Mucosa of stomach (tissue), 1 donor: ENCODE measurements at regions not wholly inside any gene's neighbourhood (a gene's known extent, or its start where the extent isn't known, plus 50 kb on each side); places are given as distances from the start of the nearest gene placed in this dataset.

ENCODE experiments used
- H3K27me3 ChIP-seq: one replicate; pipeline ENCODE4 v1.7.0; 2013; ENCODE audit warnings: mild to moderate bottlenecking, low read length; ENCODE audit not compliant: control insufficient read depth, insufficient read depth
- H3K36me3 ChIP-seq: one replicate; pipeline ENCODE4 v1.7.0; 2013; ENCODE audit warnings: low read length; ENCODE audit not compliant: control insufficient read depth, insufficient read depth
- H3K4me1 ChIP-seq: one replicate; pipeline ENCODE4 v1.7.0; 2013; ENCODE audit warnings: mild to moderate bottlenecking, low read length; ENCODE audit not compliant: control insufficient read depth, insufficient read depth
- H3K4me3 ChIP-seq: one replicate; pipeline ENCODE4 v1.7.0; 2013; ENCODE audit warnings: low read length
- H3K9ac ChIP-seq: one replicate; pipeline ENCODE4 v1.7.0; 2013; ENCODE audit warnings: mild to moderate bottlenecking, low read length, moderate library complexity
- H3K9me3 ChIP-seq: one replicate; pipeline ENCODE4 v1.7.0; 2013; ENCODE audit warnings: mild to moderate bottlenecking, low read length, moderate library complexity; ENCODE audit not compliant: control insufficient read depth
- donor health status: Pancreatic carcinoma.

DNA sequence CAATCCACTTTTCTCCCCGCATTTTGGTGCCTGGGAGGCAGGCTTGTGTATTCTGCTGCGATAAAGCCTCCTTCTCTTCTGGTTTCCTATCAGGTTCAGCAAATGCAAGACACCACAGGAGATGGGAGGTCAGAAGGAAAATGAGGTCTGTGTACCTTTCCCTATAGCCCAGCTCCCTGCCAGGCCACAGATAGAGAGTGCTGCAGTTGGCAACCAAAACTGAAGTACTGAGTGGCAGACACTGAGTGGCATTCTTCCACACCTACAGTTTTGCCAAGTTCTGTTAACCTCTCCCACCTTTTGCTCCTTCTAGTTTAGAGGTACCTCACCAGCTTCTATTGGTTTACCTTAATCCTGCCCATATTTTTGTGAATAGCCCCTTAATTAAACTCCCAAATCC lies 948.4 kb downstream of the SORCS1 start:
- no peaks in the 10 kb centered on the region for H3K36me3 ChIP-seq
- H3K4me1 ChIP-seq, result no peaks in the 10 kb centered on the region
- no peak overlapping the region for H3K9ac ChIP-seq
- H3K27me3 ChIP-seq, result no peaks in the 10 kb centered on the region
- no peak overlapping the region for H3K4me3 ChIP-seq
- no peaks in the 10 kb centered on the region for H3K9me3 ChIP-seq

DNA sequence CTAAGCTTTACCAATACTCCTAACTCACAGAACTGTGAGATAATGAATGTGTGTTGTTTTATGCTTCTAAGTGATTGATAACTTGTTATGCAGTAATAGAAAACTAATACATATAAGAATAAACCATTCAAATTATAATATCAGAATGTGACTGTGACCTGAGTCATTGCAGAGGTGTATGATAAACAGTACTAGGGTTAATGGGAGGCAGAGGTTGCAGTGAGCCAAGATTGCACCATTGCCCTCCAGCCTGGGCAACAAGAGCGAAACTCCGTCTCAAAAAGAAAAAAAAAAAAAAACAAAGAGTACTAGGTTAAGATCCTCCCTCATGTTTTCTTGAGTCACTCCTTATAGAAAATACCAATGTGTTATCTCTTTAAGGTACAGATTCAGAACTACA lies 950.3 kb downstream of the SORCS1 start:
- H3K9me3 ChIP-seq, result no peaks in the 10 kb centered on the region
- no peak overlapping the region for H3K4me3 ChIP-seq
- no peak overlapping the region for H3K9ac ChIP-seq
- no peaks in the 10 kb centered on the region for H3K4me1 ChIP-seq
- no peaks in the 10 kb centered on the region for H3K27me3 ChIP-seq
- no peaks in the 10 kb centered on the region for H3K36me3 ChIP-seq

DNA sequence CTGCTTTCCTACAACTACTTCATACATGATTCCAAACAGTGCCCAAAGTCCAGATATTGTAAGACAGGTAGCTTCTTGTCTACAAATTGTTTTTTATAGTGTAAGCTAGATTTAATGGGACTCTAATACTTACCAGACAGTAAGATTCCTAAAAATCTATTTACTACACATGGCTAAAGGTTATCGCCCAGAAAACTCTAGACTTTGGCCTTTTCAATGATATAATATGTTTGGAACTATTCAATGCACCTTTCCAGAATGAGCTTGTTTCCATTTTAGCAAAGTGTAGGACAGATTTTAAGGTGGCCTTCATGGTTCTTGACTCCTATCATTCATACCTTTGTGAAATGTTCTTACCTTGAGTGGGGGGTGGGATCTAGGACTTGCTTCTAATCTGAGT lies 951.0 kb downstream of the SORCS1 start:
- no peaks in the 10 kb centered on the region for H3K9me3 ChIP-seq
- no peak overlapping the region for H3K4me3 ChIP-seq
- H3K27me3 ChIP-seq, result no peaks in the 10 kb centered on the region
- no peaks in the 10 kb centered on the region for H3K36me3 ChIP-seq
- H3K9ac ChIP-seq, result no peak overlapping the region
- no peaks in the 10 kb centered on the region for H3K4me1 ChIP-seq

DNA sequence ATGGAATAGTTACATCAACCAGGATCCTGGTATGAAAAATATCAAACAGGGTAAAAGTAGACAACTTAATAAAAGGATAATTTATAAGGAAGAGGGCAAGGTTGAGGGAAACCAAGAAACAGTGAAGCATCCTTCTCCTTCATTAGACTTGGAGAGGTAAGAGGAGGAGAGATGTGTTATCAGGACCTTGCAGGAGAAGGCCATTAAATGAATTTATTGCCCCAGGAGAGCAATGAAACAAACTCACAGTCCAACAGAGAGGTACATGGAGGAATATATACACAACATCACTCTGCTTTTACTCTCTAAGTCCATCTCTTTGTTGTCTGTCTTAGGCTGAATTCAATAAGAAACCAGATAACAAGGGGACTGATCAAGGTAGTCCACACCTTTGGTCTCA lies 966.2 kb downstream of the SORCS1 start:
- no peaks in the 10 kb centered on the region for H3K9me3 ChIP-seq
- no peak overlapping the region for H3K9ac ChIP-seq
- no peak overlapping the region for H3K4me3 ChIP-seq
- H3K36me3 ChIP-seq, result no peaks in the 10 kb centered on the region
- no peaks in the 10 kb centered on the region for H3K27me3 ChIP-seq
- no peaks in the 10 kb centered on the region for H3K4me1 ChIP-seq

DNA sequence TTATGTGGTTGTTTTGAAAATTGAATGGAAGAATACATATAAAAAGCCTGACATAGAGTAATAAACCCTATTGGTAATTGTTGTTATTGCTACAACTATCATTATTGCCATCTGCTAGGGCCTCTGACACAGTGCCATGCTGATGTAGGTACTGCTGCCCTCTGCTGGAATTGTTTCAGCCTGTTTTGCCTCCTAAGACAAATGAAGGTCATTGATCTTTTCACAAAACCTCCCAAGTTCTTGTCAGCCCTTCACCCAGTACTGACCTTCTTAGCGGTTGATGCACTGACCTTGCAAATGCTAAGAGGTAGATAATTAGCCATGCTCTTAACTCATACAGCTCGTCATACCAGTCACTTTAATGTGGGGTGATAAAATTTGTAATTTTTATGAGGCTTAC lies 975.2 kb downstream of the SORCS1 start:
- Histone ChIP-seq H3K27me3 (no peaks in the 10 kb centered on the region), H3K4me3 (no peak overlapping the region), H3K36me3 (no peaks in the 10 kb centered on the region), H3K4me1 (no peaks in the 10 kb centered on the region), H3K9me3 (no peaks in the 10 kb centered on the region), H3K9ac (no peak overlapping the region)

DNA sequence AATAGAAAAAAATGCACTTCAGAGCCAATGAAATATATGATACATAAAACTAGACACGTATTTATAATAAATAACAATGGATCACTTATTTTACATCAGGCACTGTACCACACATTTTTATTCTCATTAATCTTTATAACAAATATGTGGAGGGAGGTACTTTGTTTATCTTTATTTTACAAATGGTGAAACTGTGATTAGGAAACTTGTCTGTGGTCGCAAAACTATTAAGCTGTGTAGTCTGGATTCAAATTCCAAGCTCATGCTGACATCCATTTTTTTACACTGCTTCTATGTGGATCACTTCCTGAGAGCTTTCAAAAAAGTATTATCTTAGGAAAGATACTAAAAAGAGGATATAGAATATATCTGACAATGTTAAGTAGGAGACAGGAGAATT lies 978.6 kb downstream of the SORCS1 start:
- no peaks in the 10 kb centered on the region for H3K4me1 ChIP-seq
- H3K9me3 ChIP-seq, result no peaks in the 10 kb centered on the region
- H3K9ac ChIP-seq, result no peak overlapping the region
- H3K4me3 ChIP-seq, result no peak overlapping the region
- H3K36me3 ChIP-seq, result no peaks in the 10 kb centered on the region
- no peaks in the 10 kb centered on the region for H3K27me3 ChIP-seq

DNA sequence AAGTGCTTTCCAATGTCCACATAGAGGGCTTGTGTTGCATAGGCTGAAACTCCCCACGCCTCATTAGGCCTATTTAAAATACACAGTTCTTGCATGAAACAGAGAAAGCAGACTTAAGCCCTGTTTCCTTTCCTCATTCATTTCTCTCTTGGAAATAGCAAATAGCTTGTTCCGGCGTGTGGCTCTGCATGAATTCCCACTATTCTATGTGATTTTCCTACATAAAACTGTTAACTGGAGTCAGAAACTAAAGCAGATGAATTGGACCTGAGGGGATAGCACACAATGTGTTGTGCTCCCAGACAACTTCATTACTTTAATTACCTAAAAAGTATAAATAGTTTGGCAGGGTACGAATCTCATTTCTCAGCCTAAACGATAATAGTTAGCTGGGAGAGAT lies 981.5 kb downstream of the SORCS1 start:
- no peak overlapping the region for H3K9ac ChIP-seq
- no peak overlapping the region for H3K4me3 ChIP-seq
- H3K27me3 ChIP-seq, result no peaks in the 10 kb centered on the region
- H3K36me3 ChIP-seq, result no peaks in the 10 kb centered on the region
- no peaks in the 10 kb centered on the region for H3K9me3 ChIP-seq
- H3K4me1 ChIP-seq, result no peaks in the 10 kb centered on the region

- Histone ChIP-seq H3K4me1 (no peaks in the 10 kb centered on the region), H3K36me3 (no peaks in the 10 kb centered on the region), H3K4me3 (no peak overlapping the region), H3K9me3 (no peaks in the 10 kb centered on the region), H3K27me3 (no peaks in the 10 kb centered on the region), H3K9ac (no peak overlapping the region)
Measured at GRCh38 chr10:106182542-106182941, 982.0 kb downstream of the SORCS1 start.

- Histone ChIP-seq H3K9ac (no peak overlapping the region), H3K36me3 (no peaks in the 10 kb centered on the region), H3K9me3 (no peaks in the 10 kb centered on the region), H3K27me3 (no peaks in the 10 kb centered on the region), H3K4me3 (no peak overlapping the region), H3K4me1 (no peaks in the 10 kb centered on the region)
Measured at GRCh38 chr10:106181501-106181900, 983.0 kb downstream of the SORCS1 start.

- no peak overlapping the region for H3K9ac ChIP-seq
- H3K4me3 ChIP-seq, result no peak overlapping the region
- H3K4me1 ChIP-seq, result no peaks in the 10 kb centered on the region
- no peaks in the 10 kb centered on the region for H3K9me3 ChIP-seq
- no peaks in the 10 kb centered on the region for H3K27me3 ChIP-seq
- no peaks in the 10 kb centered on the region for H3K36me3 ChIP-seq
Measured at GRCh38 chr10:106179430-106179829, 985.1 kb downstream of the SORCS1 start.

GRCh38 chr10:106175760-106176377 lies 988.6 kb downstream of the SORCS1 start:
- H3K9ac ChIP-seq, result no peak overlapping the region
- H3K4me1 ChIP-seq, result no peaks in the 10 kb centered on the region
- no peaks in the 10 kb centered on the region for H3K36me3 ChIP-seq
- no peak overlapping the region for H3K4me3 ChIP-seq
- H3K9me3 ChIP-seq, result no peaks in the 10 kb centered on the region
- H3K27me3 ChIP-seq, result no peaks in the 10 kb centered on the region

- no peaks in the 10 kb centered on the region for H3K9me3 ChIP-seq
- H3K4me1 ChIP-seq, result no peaks in the 10 kb centered on the region
- no peaks in the 10 kb centered on the region for H3K27me3 ChIP-seq
- no peaks in the 10 kb centered on the region for H3K36me3 ChIP-seq
- H3K4me3 ChIP-seq, result no peak overlapping the region
- H3K9ac ChIP-seq, result no peak overlapping the region
Measured at GRCh38 chr10:106173838-106174237, 990.7 kb downstream of the SORCS1 start.

DNA sequence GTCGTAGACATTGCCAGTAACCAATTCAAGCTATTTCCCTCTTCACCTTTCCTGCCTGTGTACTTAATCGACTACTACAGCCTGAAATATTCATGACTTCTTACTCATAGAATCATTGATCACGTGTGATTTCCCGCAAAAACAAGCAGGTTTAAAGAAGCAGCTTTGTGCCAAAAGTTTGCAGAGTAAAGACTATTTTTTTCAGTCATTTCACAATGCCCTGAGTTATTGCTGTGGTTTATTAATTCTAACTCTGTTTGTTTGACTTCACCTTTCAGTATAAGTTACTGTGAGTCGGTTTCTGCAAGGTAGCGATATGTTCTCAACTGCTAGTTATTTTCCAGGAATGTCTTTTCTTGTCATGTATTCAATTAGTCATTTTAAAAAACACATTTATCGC lies 995.3 kb downstream of the SORCS1 start:
- H3K9ac ChIP-seq, result no peak overlapping the region
- H3K9me3 ChIP-seq, result no peaks in the 10 kb centered on the region
- no peaks in the 10 kb centered on the region for H3K27me3 ChIP-seq
- H3K4me1 ChIP-seq, result no peaks in the 10 kb centered on the region
- no peaks in the 10 kb centered on the region for H3K36me3 ChIP-seq
- H3K4me3 ChIP-seq, result no peak overlapping the region
